NCI-H187 treated with DMSO at 0.1 percent for 48 hours (cell line): ENCODE measurements at regions not wholly inside any gene's neighbourhood (a gene's known extent, or its start where the extent isn't known, plus 50 kb on each side); places are given as distances from the start of the nearest gene placed in this dataset.
"Not testable (repeated sequence)": the region's sequence is repeated elsewhere in the genome, so short reads cannot be mapped to it uniquely, and the experiment has no call there.

Experiments
- DNase-seq: peaks from one replicate; lab custom pipeline; 2025; lab: John Stamatoyannopoulos, UW

GRCh38 chr2:21782866-21783265, 659.1 kb downstream of the TDRD15 start:
- no peak for DNase-seq

- DNase-seq: no peak
Measured at GRCh38 chr2:21787941-21788340, 664.2 kb downstream of the TDRD15 start.

GRCh38 chr2:21790311-21790710, 666.5 kb downstream of the TDRD15 start:
- DNase-seq: not testable (repeated sequence)

GRCh38 chr2:21792571-21792970, 668.8 kb downstream of the TDRD15 start:
- DNase-seq: no peak

DNA sequence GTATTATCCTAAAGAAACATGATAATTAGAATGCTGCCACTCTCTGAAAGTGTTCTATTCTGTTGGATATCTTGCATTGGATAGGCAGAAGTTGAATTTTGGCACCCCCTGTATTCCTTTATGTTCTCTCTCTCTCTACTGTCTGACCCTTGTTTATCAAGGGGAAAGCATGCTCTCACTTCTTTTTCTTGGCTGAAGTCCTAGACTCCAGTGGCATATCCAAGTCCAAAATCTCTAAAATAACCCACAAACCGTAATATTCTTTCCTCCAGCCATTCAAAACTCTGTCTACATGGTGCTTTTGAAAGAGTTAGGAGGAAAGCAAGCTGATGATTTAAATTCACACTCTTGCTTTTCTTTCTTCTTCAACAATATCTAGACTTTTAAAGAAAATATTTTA, 669.7 kb downstream of the TDRD15 start:
- no peak for DNase-seq

DNA sequence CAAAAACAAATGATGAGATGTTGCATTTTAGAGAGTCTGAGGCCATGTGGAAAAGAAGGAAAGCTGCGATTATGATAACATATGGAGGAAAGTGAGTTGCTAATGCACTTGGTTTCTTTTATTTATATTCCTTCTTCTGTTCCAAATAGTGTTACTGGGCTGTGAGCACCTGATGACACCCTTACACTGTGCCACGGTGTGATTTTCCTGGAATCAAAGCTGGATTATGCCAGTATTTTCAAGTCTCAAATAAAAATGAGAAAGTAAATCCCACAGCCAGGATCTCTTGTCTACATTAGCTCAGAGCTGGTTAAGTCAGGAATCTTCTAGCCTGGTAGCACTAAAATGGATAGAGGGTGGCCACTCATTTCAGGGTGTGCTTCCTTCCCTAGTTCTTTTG, 670.8 kb downstream of the TDRD15 start:
- no peak for DNase-seq

- DNase-seq: no peak
Measured at GRCh38 chr2:21800356-21800755, 676.6 kb downstream of the TDRD15 start.

GRCh38 chr2:21803550-21803949, 679.8 kb downstream of the TDRD15 start:
- no peak for DNase-seq

GRCh38 chr2:21804151-21804550, 680.4 kb downstream of the TDRD15 start:
- no peak for DNase-seq

GRCh38 chr2:21811541-21811940, 687.8 kb downstream of the TDRD15 start:
- DNase-seq: no peak

- DNase-seq: no peak
Measured at GRCh38 chr2:21812766-21813165, 689.0 kb downstream of the TDRD15 start.

DNA sequence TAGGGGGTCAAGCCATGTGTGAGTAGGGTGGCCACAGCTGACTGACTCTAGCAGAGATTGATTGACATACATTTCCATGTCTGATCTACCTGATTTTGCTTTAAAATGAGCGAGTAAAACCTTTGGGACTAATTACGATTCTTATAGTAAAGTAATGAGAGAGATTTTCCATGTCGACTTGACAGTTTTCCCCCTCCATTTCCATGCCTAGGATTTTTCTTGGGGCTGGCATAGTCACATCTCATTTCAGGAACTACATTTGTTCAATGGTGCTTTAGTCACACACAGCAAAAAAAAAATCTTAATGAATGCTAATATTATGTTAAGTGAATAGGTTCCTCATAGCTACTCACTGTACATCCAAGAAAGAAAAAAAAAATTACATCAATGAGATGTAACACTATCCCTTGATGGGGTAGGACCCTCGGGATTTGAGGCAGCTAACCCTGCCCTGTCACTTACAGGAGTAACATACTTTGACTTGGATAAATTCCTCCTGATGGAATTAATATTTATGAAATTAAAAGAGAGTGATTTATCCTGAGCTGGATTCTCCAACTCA, 690.9 kb downstream of the TDRD15 start:
- DNase-seq: no peak

DNA sequence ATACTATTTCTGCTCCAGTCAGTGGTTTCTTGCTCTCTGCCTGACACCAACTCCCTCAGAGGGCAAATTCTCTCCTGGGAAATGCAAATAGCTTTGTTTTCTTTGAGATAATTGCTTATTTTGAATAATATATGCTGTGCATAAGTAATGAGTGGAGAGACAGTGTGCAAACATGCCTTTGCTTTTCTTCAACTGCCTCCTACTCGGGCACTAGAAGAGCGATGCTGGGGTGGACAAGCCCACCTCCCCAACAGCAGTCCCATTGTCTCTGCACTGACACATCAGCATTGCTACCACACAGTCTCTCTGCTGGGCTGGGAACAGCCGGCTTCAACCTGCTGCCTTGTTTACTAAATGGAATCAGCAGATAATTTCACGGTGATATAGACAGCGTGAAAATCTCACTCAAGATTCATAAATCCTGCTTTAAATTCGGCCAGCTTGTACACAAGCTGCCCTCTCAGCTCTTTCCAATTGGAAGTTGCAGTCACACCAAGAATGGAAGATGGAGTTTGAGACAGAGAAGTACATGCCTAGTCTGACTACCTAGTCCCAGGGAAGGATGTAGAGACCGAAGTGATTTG, 694.5 kb downstream of the TDRD15 start:
- no peak for DNase-seq

- DNase-seq: no peak
Measured at GRCh38 chr2:21819454-21819853, 695.7 kb downstream of the TDRD15 start.

GRCh38 chr2:21820271-21820670, 696.5 kb downstream of the TDRD15 start:
- DNase-seq: no peak

GRCh38 chr2:21821672-21822227, 698.0 kb downstream of the TDRD15 start:
- DNase-seq: no peak

DNA sequence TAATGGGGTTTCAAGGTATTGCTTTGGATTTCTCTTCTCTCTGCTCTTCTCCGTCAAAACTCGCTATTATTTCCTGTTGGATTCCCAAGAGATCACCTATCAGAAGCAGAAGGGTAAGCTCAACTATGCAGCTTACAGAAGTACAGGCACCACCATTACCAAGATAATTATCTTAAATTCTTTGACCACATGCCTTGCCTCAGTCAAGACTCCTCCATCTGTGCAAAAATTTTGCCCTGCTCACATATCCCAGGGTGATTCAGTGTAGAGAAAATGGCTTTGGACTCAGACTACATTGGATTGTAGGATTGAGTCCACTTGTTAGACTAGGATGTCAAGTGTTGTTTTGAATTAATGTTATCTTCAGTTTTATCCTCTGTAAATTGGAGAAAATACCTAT, 698.7 kb downstream of the TDRD15 start:
- DNase-seq: no peak

- no peak for DNase-seq
Measured at GRCh38 chr2:21833767-21834166, 710.0 kb downstream of the TDRD15 start.

DNA sequence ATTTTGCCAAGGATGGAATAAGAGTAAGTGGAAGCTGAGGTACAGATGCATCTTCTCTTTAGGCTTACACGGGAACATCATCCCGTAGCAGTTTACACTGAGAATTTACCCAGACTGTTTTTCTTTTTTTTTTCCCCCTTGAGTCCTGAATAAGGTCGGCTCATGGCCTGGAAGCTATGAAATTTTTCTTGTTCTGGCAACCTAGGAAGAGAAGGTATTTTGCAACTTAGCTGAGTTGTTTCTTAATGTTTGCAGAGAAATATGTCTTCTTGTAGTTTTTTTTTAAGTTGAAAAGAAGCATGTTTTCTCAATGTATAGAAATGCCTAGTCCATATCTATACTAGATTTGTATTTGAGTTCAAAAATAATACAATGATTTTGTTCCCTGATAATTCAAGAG, 712.5 kb downstream of the TDRD15 start:
- DNase-seq: no peak

- no peak for DNase-seq
Measured at GRCh38 chr2:21836719-21837118, 713.0 kb downstream of the TDRD15 start.

- DNase-seq: no peak
Measured at GRCh38 chr2:21837168-21837960, 713.6 kb downstream of the TDRD15 start.

DNA sequence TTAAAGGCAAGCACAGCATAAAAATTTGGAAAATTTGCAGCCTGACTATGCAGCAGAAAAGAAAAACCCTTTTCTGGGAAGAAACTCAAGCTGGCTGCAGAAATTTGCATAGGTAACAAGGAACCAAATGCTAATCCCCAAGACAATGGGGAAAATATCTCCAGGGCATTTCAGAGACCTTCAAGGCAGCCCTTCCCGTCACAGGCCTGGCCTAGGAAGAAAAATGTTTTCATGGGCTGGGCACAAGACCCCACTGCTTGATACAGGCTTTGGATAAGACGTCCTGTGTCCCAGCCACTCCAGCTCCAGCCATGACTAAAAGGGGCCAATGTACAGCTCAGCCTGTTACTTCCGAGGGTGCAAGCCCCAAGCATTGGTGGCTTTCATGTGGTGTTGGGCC, 717.6 kb downstream of the TDRD15 start:
- no peak for DNase-seq

GRCh38 chr2:21850367-21850766, 726.6 kb downstream of the TDRD15 start:
- DNase-seq: not testable (repeated sequence)
